Stimulated activated CD8-positive, alpha-beta memory T cell treated with anti-CD3 and anti-CD28 coated beads, Interleukin-15, amount 100 ng/mL, for 1 hour (primary cell): ENCODE measurements at regions not wholly inside any gene's neighbourhood (a gene's known extent, or its start where the extent isn't known, plus 50 kb on each side); places are given as distances from the start of the nearest gene placed in this dataset.
"Not testable (repeated sequence)": the region's sequence is repeated elsewhere in the genome, so short reads cannot be mapped to it uniquely, and the experiment has no call there.

Source experiments
- DNase-seq: peaks from one replicate; pipeline ENCODE4 v3.0.0-alpha.2; 2020; ENCODE audit warnings: low read depth

- not testable (repeated sequence) for DNase-seq
These were observed 1822.6 kb upstream of the PIK3C3 start for GRCh38 chr18:40132438-40132837.

- DNase-seq: no peak
These were observed 1830.9 kb upstream of the PIK3C3 start for GRCh38 chr18:40124107-40124506.

GRCh38 chr18:40120796-40121391 lies 1834.1 kb upstream of the PIK3C3 start:
- no peak for DNase-seq

- DNase-seq: no peak
These were observed 1834.7 kb upstream of the PIK3C3 start for GRCh38 chr18:40120356-40120755.

GRCh38 chr18:40119581-40119980 lies 1835.5 kb upstream of the PIK3C3 start:
- not testable (repeated sequence) for DNase-seq

GRCh38 chr18:40110455-40110854 lies 1844.6 kb upstream of the PIK3C3 start:
- DNase-seq: no peak

GRCh38 chr18:40109252-40110049 lies 1845.6 kb upstream of the PIK3C3 start:
- no peak for DNase-seq

- no peak for DNase-seq
These were observed 1846.4 kb upstream of the PIK3C3 start for GRCh38 chr18:40108596-40108995.

- DNase-seq: no peak
These were observed 1852.1 kb upstream of the PIK3C3 start for GRCh38 chr18:40102903-40103302.

- DNase-seq: no peak
These were observed 1855.4 kb upstream of the PIK3C3 start for GRCh38 chr18:40099641-40100040.

- no peak for DNase-seq
These were observed 1858.4 kb upstream of the PIK3C3 start for GRCh38 chr18:40096675-40097074.

- no peak for DNase-seq
These were observed 1860.6 kb upstream of the PIK3C3 start for GRCh38 chr18:40094441-40094840.

- no peak for DNase-seq
These were observed 1866.9 kb upstream of the PIK3C3 start for GRCh38 chr18:40088130-40088529.

GRCh38 chr18:40079786-40080185 lies 1875.2 kb upstream of the PIK3C3 start:
- DNase-seq: no peak

- DNase-seq: no peak
These were observed 1879.4 kb upstream of the PIK3C3 start for GRCh38 chr18:40075616-40076015.

- no peak for DNase-seq
These were observed 1882.3 kb upstream of the PIK3C3 start for GRCh38 chr18:40072761-40073160.

- DNase-seq: no peak
These were observed 1888.7 kb upstream of the PIK3C3 start for GRCh38 chr18:40066368-40066767.

- no peak for DNase-seq
These were observed 1891.5 kb upstream of the PIK3C3 start for GRCh38 chr18:40063488-40063887.

- no peak for DNase-seq
These were observed 1893.9 kb upstream of the PIK3C3 start for GRCh38 chr18:40061086-40061485.

GRCh38 chr18:40060562-40060961 lies 1894.5 kb upstream of the PIK3C3 start:
- DNase-seq: no peak

- no peak for DNase-seq
These were observed 1896.0 kb upstream of the PIK3C3 start for GRCh38 chr18:40058811-40059570.

GRCh38 chr18:40056079-40056692 lies 1898.8 kb upstream of the PIK3C3 start:
- DNase-seq: no peak

GRCh38 chr18:40055262-40055661 lies 1899.8 kb upstream of the PIK3C3 start:
- DNase-seq: no peak
